ENCODE measurements at regions not wholly inside any gene's neighbourhood (a gene's known extent, or its start where the extent isn't known, plus 50 kb on each side); places are given as distances from the start of the nearest gene placed in this dataset.

- no peak for DNase-seq
Measured at GRCh38 chr18:55866886-55867285, 278.9 kb upstream of the TCF4 start.

GRCh38 chr18:55866006-55866405 is 278.0 kb upstream of the TCF4 start:
- DNase-seq: no peak

GRCh38 chr18:55864281-55864680 is 276.3 kb upstream of the TCF4 start:
- DNase-seq: no peak

- DNase-seq: no peak
Measured at GRCh38 chr18:55863876-55864275, 275.9 kb upstream of the TCF4 start.

GRCh38 chr18:55863391-55863706 is 275.4 kb upstream of the TCF4 start:
- DNase-seq: no peak

GRCh38 chr18:55862693-55863390 is 274.9 kb upstream of the TCF4 start:
- no peak for DNase-seq

- DNase-seq: no peak
Measured at GRCh38 chr18:55861266-55861665, 273.3 kb upstream of the TCF4 start.

GRCh38 chr18:55858661-55859515 is 270.9 kb upstream of the TCF4 start:
- DNase-seq: no peak

GRCh38 chr18:55857956-55858355 is 270.0 kb upstream of the TCF4 start:
- no peak for DNase-seq

- DNase-seq: no peak
Measured at GRCh38 chr18:55857409-55857808, 269.4 kb upstream of the TCF4 start.

GRCh38 chr18:55856679-55857078 is 268.7 kb upstream of the TCF4 start:
- no peak for DNase-seq

- DNase-seq: no peak
Measured at GRCh38 chr18:55856229-55856628, 268.2 kb upstream of the TCF4 start.

GRCh38 chr18:55853268-55853667 is 265.3 kb upstream of the TCF4 start:
- DNase-seq: no peak

- DNase-seq: no peak
Measured at GRCh38 chr18:55850904-55851303, 262.9 kb upstream of the TCF4 start.

- no peak for DNase-seq
Measured at GRCh38 chr18:55849391-55849790, 261.4 kb upstream of the TCF4 start.

GRCh38 chr18:55847960-55848359 is 260.0 kb upstream of the TCF4 start:
- no peak for DNase-seq

GRCh38 chr18:55845221-55845620 is 257.2 kb upstream of the TCF4 start:
- DNase-seq: no peak

- no peak for DNase-seq
Measured at GRCh38 chr18:55844382-55844781, 256.4 kb upstream of the TCF4 start.

GRCh38 chr18:55841314-55841713 is 253.3 kb upstream of the TCF4 start:
- DNase-seq: no peak

- no peak for DNase-seq
Measured at GRCh38 chr18:55840601-55841170, 252.7 kb upstream of the TCF4 start.

GRCh38 chr18:55839343-55839742 is 251.4 kb upstream of the TCF4 start:
- DNase-seq: no peak

GRCh38 chr18:55838841-55839240 is 250.8 kb upstream of the TCF4 start:
- no peak for DNase-seq

GRCh38 chr18:55838319-55838718 is 250.3 kb upstream of the TCF4 start:
- DNase-seq: no peak

- no peak for DNase-seq
Measured at GRCh38 chr18:55833543-55833942, 245.6 kb upstream of the TCF4 start.
